ENCODE measurements at regions not wholly inside any gene's neighbourhood (a gene's known extent, or its start where the extent isn't known, plus 50 kb on each side); places are given as distances from the start of the nearest gene placed in this dataset.

DNA sequence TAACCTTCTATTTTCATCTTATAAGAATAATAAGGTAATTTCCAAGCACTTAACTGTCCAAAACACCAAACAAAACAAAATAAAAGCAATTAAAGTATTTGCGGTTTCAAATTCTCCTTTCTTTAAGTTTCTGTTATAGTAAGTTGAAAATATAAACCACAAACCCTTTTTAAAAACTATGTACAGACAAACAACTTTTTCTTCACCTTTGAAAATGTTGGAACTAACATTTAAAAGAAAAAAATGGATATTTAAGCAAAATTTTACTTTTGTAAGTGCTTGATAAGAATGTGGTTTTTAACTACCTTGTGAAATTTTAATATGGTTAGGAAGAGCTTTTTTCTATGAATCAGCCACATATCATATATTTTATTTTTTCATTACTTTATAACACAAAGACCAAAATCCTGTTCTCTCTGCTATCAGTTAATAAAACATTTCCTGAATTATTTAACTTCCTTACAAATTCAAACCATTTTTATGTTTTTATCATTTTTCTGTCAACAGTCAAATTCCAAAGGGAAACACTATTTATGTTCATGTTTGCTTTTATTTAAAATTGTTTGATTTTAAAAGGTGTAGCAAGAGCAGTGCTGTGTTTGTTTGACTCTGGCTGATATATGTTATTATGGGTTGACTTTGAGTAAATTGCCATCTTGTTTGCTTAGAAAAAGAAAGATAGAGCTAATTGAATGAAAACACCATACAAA lies 554.1 kb upstream of the KLHL1 start:
- no peak for TF ChIP-seq EZH2 (IDR thresholded peaks at IDR 0.05; ENCODE audit: low read length)
- TF ChIP-seq, protein P1, sequence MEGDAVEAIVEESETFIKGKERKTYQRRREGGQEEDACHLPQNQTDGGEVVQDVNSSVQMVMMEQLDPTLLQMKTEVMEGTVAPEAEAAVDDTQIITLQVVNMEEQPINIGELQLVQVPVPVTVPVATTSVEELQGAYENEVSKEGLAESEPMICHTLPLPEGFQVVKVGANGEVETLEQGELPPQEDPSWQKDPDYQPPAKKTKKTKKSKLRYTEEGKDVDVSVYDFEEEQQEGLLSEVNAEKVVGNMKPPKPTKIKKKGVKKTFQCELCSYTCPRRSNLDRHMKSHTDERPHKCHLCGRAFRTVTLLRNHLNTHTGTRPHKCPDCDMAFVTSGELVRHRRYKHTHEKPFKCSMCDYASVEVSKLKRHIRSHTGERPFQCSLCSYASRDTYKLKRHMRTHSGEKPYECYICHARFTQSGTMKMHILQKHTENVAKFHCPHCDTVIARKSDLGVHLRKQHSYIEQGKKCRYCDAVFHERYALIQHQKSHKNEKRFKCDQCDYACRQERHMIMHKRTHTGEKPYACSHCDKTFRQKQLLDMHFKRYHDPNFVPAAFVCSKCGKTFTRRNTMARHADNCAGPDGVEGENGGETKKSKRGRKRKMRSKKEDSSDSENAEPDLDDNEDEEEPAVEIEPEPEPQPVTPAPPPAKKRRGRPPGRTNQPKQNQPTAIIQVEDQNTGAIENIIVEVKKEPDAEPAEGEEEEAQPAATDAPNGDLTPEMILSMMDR (optimal IDR thresholded peaks at IDR 0.05 in 1 of 3, IDR thresholded peaks at IDR 0.05 in 1 of 3, conservative IDR thresholded peaks at IDR 0.05 in 1 of 3; ENCODE audit: extremely low read depth in 1 of 3, insufficient read depth in 2 of 3, low read length in 3 of 3): no peak
